GM12874 (cell line): ENCODE measurements at regions not wholly inside any gene's neighbourhood (a gene's known extent, or its start where the extent isn't known, plus 50 kb on each side); places are given as distances from the start of the nearest gene placed in this dataset.

Experiments
- TF ChIP-seq, protein P1 (sequence below): IDR thresholded peaks from 2 replicates; pipeline ENCODE4 v1.5.1; 2011; ENCODE audit warnings: low read depth, mild to moderate bottlenecking, control low read depth, low read length, moderate library complexity; ENCODE audit not compliant: insufficient read depth

DNA sequence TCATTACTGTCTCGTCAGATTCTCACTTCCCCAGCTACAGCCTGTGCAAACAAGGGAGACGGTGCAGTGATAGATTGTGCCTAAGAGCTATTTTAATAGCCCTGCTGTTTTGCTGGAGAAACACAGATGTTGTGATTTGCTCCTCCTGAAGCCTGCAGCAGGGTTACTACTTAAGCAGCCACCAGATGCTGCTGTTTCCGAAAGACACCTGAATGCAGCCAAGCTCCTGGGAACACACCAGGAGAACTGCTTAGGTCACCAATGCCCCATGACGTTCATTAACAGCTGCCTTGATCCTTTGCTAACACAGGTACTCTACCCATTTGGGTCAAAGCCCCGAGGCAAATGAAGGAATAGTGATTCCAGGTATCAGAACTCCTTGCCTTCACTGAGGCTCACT, 411.8 kb upstream of the DAB1 start:
- TF ChIP-seq, protein P1, sequence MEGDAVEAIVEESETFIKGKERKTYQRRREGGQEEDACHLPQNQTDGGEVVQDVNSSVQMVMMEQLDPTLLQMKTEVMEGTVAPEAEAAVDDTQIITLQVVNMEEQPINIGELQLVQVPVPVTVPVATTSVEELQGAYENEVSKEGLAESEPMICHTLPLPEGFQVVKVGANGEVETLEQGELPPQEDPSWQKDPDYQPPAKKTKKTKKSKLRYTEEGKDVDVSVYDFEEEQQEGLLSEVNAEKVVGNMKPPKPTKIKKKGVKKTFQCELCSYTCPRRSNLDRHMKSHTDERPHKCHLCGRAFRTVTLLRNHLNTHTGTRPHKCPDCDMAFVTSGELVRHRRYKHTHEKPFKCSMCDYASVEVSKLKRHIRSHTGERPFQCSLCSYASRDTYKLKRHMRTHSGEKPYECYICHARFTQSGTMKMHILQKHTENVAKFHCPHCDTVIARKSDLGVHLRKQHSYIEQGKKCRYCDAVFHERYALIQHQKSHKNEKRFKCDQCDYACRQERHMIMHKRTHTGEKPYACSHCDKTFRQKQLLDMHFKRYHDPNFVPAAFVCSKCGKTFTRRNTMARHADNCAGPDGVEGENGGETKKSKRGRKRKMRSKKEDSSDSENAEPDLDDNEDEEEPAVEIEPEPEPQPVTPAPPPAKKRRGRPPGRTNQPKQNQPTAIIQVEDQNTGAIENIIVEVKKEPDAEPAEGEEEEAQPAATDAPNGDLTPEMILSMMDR: no peak

DNA sequence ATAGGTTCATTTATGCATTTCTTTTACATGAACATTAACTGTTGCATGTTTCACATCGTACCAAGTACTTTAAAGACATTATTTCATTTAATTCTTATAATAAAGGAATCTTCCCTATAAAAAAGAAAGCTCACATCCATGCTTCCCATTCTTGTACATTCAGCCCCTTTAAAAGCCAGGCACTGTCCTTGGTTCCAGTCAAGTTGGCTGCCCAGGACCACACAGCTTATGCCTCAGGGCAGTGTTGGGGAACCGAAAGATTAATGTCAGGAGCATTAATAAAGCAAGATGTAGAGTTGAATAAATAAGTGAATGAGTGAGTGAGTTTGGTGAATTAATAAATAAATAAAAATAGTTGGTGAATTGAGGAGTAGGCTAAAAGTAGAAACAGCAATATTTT, 409.4 kb upstream of the DAB1 start:
- TF ChIP-seq, protein P1: no peak

DNA sequence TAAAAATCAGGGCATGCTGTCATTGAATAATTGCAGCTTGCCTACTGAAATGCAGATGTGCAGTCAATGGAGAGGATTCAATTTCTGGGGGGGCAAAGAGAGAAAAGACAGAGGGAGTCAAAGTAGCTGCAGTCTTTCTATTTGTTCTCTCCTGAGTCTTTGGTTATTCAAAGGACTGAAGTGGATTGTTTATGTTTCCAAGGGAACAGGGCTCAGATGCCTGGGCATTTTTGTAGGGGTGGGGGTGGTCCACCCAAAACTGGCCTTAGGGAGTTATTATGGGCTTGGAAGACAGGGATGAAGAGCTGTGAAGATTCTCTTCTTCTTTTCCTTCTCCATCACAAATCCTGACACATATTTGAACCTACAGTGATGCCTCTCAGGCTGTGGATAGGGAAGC, 408.8 kb upstream of the DAB1 start:
- TF ChIP-seq, protein P1: no peak

DNA sequence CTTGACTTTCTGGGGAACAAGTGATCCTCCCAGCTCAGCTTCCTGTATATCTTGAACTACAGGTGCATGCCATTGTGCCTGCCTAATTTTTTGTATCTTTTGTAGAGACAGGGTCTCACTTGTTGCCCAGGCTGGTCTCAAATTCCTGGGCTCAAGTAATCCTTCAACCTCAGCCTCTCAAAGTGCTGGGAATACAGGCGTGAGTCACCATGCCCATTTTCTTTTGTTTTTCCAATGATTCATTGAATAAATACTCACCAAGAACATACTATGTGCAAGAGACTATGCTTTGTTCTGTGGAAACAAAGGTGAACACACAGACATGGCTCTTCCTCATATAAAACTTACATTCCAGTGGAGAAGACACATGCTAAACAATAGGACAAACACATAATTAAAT, 407.8 kb upstream of the DAB1 start:
- TF ChIP-seq, protein P1: no peak

DNA sequence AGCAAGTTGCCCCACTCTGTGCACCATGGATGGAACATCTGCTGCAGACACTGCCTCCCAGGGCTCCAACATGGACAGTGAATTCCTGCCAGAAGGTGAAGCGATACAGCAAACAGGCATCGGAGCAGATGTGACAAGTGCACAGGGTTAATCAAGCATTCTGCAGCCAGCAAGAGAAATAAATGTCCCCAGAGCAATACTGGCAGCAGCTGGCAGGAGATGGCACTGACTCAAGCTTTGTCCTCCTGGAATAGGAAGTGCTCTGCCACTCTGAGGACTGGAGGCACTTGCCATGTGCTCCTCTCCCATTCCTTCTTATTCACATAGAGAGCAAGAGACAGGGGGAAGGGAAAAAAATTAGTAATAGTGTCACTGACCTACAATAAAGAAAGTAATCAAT, 402.7 kb upstream of the DAB1 start:
- TF ChIP-seq, protein P1: no peak

DNA sequence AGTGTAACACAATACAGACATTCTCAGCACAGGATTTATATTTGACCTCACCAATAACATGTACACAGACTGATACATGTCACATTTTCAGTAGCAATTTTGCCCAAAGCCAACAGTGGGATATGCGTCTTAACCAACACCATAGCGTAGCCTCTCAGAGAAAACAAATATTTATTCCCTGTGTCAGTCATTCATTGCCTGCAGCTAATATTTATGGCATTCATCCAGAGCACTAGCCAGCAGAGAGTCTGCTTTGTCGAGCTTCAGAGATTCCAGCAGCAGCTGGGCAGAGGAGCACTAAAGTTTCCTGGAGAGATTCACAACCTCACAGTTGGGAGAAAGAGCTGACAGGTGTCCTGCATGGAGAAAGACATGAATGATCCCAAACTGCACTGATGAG, 400.7 kb upstream of the DAB1 start:
- TF ChIP-seq, protein P1: no peak

DNA sequence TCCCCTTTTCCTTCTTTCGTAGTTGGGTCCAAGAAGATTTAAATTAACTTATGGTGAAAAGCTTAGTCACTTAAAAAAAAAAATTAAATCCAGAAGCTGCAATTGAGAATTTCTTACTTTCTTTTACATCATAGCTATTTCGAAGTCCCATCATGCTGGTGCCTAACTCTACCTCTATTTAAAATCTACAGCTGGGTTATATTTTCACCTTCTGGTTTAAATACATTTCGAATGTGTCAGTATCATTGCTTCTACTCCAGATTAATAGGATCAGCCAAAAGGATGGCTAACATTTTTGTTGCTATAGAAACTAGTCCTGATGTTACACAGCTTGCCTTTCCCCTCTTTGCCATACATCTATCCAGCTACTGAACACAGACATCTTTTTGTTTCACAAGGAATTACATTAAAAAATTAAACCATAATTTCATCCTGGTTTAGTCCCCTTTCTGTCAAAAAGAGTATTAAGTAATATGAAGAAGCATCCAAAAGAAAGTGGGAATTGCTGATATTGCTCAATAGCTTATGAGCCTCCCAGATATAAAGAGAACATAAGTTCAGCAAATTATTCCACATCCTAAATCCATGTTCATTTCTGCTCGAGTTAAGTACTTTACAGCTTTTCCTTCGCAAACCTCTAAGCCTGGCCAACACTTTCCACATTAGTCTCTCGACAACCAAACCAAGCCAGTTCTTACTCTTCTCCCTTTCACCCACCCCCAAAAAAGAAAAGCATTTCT, 396.7 kb upstream of the DAB1 start:
- TF ChIP-seq, protein P1: no peak
